Small intestine (tissue), 7 donors: ENCODE measurements at regions not wholly inside any gene's neighbourhood (a gene's known extent, or its start where the extent isn't known, plus 50 kb on each side); places are given as distances from the start of the nearest gene placed in this dataset.
A peak's percentile ranks its signal among the peaks of the same experiment; 100 is the strongest.

Experiments
- DNase-seq, 2 donors: peaks; one replicate each; pipeline versions ENCODE4 v3.0.0 to v3.0.0-alpha.2; 2013
- FAIRE-seq: peaks from 2 replicates; lab custom pipeline; 2012; peaks lifted over from hg19 to GRCh38; lab: Jason Lieb, UNC
- H3K27ac ChIP-seq, 3 donors: one replicate each; pipeline ENCODE4 v1.5.1; 2013; ENCODE audit warnings: low read length in 2 of 3, mild to moderate bottlenecking in 2 of 3, control low read depth in 1 of 3, inconsistent platforms in 1 of 3, low read depth in 1 of 3, moderate library complexity in 1 of 3
- H3K27me3 ChIP-seq, 3 donors: one replicate each; pipeline ENCODE4 v1.6.1; 2013; ENCODE audit warnings: low read length in 3 of 3, inconsistent platforms in 1 of 3; ENCODE audit not compliant: control insufficient read depth in 3 of 3, insufficient read depth in 3 of 3
- H3K36me3 ChIP-seq, 3 donors: one replicate each; pipeline ENCODE4 v1.6.1; 2013; ENCODE audit warnings: low read length in 3 of 3, inconsistent platforms in 1 of 3, low read depth in 1 of 3, mild to moderate bottlenecking in 1 of 3, moderate library complexity in 1 of 3; ENCODE audit not compliant: control insufficient read depth in 3 of 3, insufficient read depth in 2 of 3
- H3K4me1 ChIP-seq, 3 donors: one replicate each; pipeline ENCODE4 v1.6.1; 2013; ENCODE audit warnings: low read length in 2 of 3, inconsistent platforms in 1 of 3, low read depth in 1 of 3, mild to moderate bottlenecking in 1 of 3, moderate library complexity in 1 of 3; ENCODE audit not compliant: control insufficient read depth in 3 of 3, insufficient read depth in 2 of 3
- H3K4me3 ChIP-seq, 3 donors: one replicate each; pipeline ENCODE4 v1.5.1; 2013; ENCODE audit warnings: low read length in 3 of 3, control low read depth in 1 of 3, inconsistent platforms in 1 of 3, low read depth in 1 of 3, mild to moderate bottlenecking in 1 of 3, moderate library complexity in 1 of 3
- H3K9me3 ChIP-seq, 2 donors: one replicate each; pipeline ENCODE4 v1.6.1; 2013; ENCODE audit warnings: low read depth in 1 of 2, low read length in 1 of 2; ENCODE audit not compliant: control insufficient read depth in 2 of 2, insufficient read depth in 1 of 2
- WGBS, 3 donors: extraction: QIAGEN DNeasy Blood & Tissue Kit; methylation state at CpG; one replicate each; pipeline ENCODE4 v1.1.7; 2013; 5-methylcytosine and 5-hydroxymethylcytosine counted together
- donor health status: healthy with polysubstance abuse.
- donor health status: control.
- donor health status: control.
- donor health status: Bipolar disorder and iron deficiency.
- donor health status: healthy.

GRCh38 chr3:20403986-20404740, 218.2 kb upstream of the SGO1 start:
- 32 to 72% (median 70%) methylated on average over 3 of the region's 3 CpGs for WGBS, 3 donors
- peak; percentile 43 to 79 for DNase-seq

DNA sequence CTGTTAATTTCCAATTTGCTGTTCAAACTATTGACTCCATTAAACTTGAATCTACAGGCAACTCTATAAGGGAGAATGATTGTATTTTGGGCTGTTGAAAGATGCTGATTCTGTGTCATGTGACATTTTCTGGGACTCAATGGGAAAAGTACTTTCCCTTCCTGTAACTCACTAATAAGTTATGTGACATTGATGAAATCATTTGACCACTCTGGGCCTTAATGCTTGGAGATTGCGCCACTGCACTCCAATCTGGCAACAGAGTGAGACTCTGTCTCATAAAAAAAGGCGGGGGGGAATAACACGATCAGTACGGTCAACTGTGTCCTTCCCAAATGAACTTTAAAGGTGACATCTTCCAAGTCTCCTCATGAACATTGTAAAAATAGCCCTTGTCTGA, 215.2 kb upstream of the SGO1 start:
- H3K27me3 ChIP-seq = no peaks in the 10 kb centered on the region
- H3K27ac ChIP-seq = no peak overlapping the region
- FAIRE-seq (no peak), DNase-seq (no peak)
- H3K4me1 ChIP-seq = peaks cover 0 to 26% (median 0%) of the 10 kb centered on the region in 3 donors
- no peaks in the 10 kb centered on the region for H3K9me3 ChIP-seq
- H3K36me3 ChIP-seq = no peaks in the 10 kb centered on the region
- H3K4me3 ChIP-seq = no peak overlapping the region
- WGBS, 3 donors = 90 to 96% (median 92%) methylated on average over 4 of the region's 4 CpGs

More at GRCh38 chr3:20403986-20404740, 218.2 kb upstream of the SGO1 start:
- peaks cover 0 to 35% (median 0%) of the 10 kb centered on the region in 3 donors for H3K4me1 ChIP-seq
- peak overlapping the region in 2 of 3 donors; percentile 24 to 86 for H3K27ac ChIP-seq
- no peaks in the 10 kb centered on the region for H3K9me3 ChIP-seq
- no peaks in the 10 kb centered on the region for H3K36me3 ChIP-seq
- H3K27me3 ChIP-seq = no peaks in the 10 kb centered on the region
- FAIRE-seq = no peak
- H3K4me3 ChIP-seq = no peak overlapping the region

DNA sequence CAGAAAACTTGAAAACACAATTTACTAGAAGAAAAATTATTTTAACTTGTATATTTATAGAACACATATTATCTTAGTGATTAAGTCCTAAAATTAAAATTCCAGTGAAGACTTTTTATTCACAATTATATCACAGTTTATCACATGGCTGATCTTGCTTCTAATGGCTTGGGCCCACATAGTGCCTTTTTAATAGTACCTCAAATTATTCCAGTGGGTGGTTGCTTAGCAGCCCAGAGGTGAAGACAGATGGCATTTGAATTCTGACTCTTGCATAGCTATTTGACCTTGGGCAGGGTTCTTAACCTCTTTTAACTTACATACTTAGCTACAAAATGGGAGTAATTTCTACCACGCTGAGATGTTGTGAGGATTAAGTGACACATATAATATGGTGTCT, 214.7 kb upstream of the SGO1 start:
- no peaks in the 10 kb centered on the region for H3K27me3 ChIP-seq
- FAIRE-seq = no peak
- WGBS, 3 donors = 87 to 92% (median 90%) methylated on average over 1 of the region's 1 CpG
- no peak overlapping the region for H3K4me3 ChIP-seq
- no peak for DNase-seq
- peaks cover 0 to 22% (median 0%) of the 10 kb centered on the region in 3 donors for H3K4me1 ChIP-seq
- no peaks in the 10 kb centered on the region for H3K9me3 ChIP-seq
- no peak overlapping the region for H3K27ac ChIP-seq
- H3K36me3 ChIP-seq = no peaks in the 10 kb centered on the region

GRCh38 chr3:20400281-20400680, 214.3 kb upstream of the SGO1 start:
- Histone ChIP-seq H3K27me3 (no peaks in the 10 kb centered on the region), H3K4me1 (peaks cover 0 to 18% (median 0%) of the 10 kb centered on the region in 3 donors), H3K36me3 (no peaks in the 10 kb centered on the region), H3K27ac (no peak overlapping the region), H3K9me3 (no peaks in the 10 kb centered on the region), H3K4me3 (no peak overlapping the region)
- WGBS, 3 donors = 85 to 91% (median 86%) methylated on average over 2 of the region's 2 CpGs
- FAIRE-seq = no peak
- DNase-seq = no peak

- FAIRE-seq (no peak), DNase-seq (peak; percentile 17 to 61)
- H3K9me3 ChIP-seq = peaks cover 0 to 6% of the 10 kb centered on the region in 2 donors
- no peaks in the 10 kb centered on the region for H3K4me1 ChIP-seq
- H3K27ac ChIP-seq = no peak overlapping the region
- 50 to 67% (median 59%) methylated on average over 3 of the region's 3 CpGs for WGBS, 3 donors
- H3K27me3 ChIP-seq = no peaks in the 10 kb centered on the region
- no peak overlapping the region for H3K4me3 ChIP-seq
- H3K36me3 ChIP-seq = peaks cover 0 to 4% (median 0%) of the 10 kb centered on the region in 3 donors
Observed at GRCh38 chr3:20396335-20396734, 210.3 kb upstream of the SGO1 start.

DNA sequence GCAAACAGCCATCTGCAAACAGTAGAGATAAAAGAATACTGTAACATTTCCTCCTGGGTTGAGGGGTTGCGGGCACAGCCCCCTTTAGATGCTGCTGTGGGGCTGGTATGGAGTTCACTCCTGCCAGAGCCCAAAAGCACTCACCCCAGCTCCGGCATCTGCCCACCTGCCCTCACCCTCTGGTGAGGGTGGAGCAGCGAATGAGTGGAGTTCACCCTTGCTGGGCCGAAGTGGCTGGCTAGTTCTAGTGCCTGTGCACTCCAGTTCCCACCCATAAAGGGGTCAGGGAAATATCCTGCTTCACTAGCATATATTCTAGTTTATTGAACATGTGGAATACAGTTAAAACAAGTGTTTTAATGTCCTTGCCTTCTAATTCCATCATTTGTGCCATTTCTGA, 209.7 kb upstream of the SGO1 start:
- no peak for DNase-seq
- WGBS, 3 donors = 74 to 87% (median 76%) methylated on average over 4 of the region's 4 CpGs
- no peaks in the 10 kb centered on the region for H3K27me3 ChIP-seq
- H3K27ac ChIP-seq = no peak overlapping the region
- H3K4me3 ChIP-seq = no peak overlapping the region
- H3K9me3 ChIP-seq = peaks cover 0 to 6% of the 10 kb centered on the region in 2 donors
- FAIRE-seq = no peak
- no peaks in the 10 kb centered on the region for H3K4me1 ChIP-seq
- H3K36me3 ChIP-seq = peaks cover 0 to 4% (median 0%) of the 10 kb centered on the region in 3 donors

DNA sequence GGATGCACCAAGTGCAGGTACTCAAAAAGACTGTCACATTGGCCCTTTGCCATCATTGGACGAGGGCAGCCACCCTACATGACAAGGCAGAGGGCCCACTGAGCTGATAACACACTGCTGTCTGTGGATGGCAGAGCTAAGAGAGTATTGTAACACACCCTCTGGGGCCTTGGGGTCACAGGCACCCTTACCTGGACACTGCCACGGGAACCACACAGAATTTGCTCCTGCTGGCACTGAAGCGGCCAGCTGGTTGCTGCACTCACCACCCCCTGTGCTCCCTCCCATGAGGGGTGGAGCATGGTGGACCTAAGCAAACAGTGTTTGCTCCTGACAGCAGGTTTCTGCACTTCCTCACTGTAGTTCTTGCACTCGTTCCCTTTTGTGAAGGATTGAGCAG, 208.2 kb upstream of the SGO1 start:
- Histone ChIP-seq H3K4me3 (no peak overlapping the region), H3K4me1 (no peaks in the 10 kb centered on the region), H3K27me3 (no peaks in the 10 kb centered on the region), H3K36me3 (peaks cover 0 to 4% (median 0%) of the 10 kb centered on the region in 3 donors), H3K9me3 (peaks cover 0 to 6% of the 10 kb centered on the region in 2 donors), H3K27ac (no peak overlapping the region)
- FAIRE-seq (no peak), DNase-seq (no peak)
- 82 to 87% (median 86%) methylated on average over 4 of the region's 4 CpGs for WGBS, 3 donors

DNA sequence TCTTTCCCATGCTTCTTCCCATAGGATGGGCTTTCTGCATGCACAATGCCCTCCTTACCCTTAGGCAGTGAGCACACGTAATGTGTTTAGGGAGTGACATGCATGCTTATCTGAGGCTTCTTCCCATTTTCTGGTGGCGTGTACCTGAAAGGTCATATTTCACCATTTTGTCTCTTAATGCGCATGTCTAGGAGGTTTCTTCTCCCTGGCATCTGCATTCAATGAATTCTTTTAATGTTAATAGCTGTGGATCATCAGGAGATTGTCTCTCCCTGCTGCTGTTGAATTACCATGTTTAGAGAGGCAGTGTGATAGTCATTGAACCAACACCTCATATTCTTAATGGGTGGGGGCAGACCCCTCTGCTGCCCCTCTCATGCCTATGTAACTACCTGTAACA, 205.6 kb upstream of the SGO1 start:
- Histone ChIP-seq H3K27me3 (no peaks in the 10 kb centered on the region), H3K4me3 (no peak overlapping the region), H3K4me1 (no peaks in the 10 kb centered on the region), H3K27ac (no peak overlapping the region), H3K36me3 (peaks cover 0 to 4% (median 0%) of the 10 kb centered on the region in 3 donors), H3K9me3 (peaks cover 0 to 6% of the 10 kb centered on the region in 2 donors)
- WGBS, 3 donors = 65 to 75% (median 75%) methylated on average over 3 of the region's 3 CpGs
- no peak for DNase-seq
- no peak for FAIRE-seq
